Upper lobe of left lung (tissue), 6 donors: ENCODE measurements at regions not wholly inside any gene's neighbourhood (a gene's known extent, or its start where the extent isn't known, plus 50 kb on each side); places are given as distances from the start of the nearest gene placed in this dataset.

Experiments
- ATAC-seq, 2 donors: fragments of 200-7000 bp; cut with Tn5 transposase; one replicate each; pipeline ENCODE4 v1.9.1; 2022; ENCODE audit warnings: mild to moderate bottlenecking in 2 of 2, moderate library complexity in 2 of 2; ENCODE audit not compliant: low FRiP score in 2 of 2
- DNase-seq, 2 donors: peaks; one replicate each; pipeline ENCODE4 v3.0.0-alpha.2; 2019 to 2020
- H3K27ac ChIP-seq, 4 donors: fragments of 200-600 bp; sonication (generic); one replicate each; pipeline ENCODE4 v1.5.1; 2016 to 2019
- H3K27me3 ChIP-seq, 4 donors: fragments of 200-600 bp; sonication (generic); one replicate each; pipeline ENCODE4 v1.5.1; 2017 to 2019
- H3K36me3 ChIP-seq, 4 donors: fragments of 200-600 bp; sonication (generic); one replicate each; pipeline ENCODE4 v1.5.1; 2016 to 2019
- H3K4me1 ChIP-seq, 4 donors: fragments of 200-600 bp; sonication (generic); one replicate each; pipeline ENCODE4 v1.5.1; 2018 to 2019
- H3K4me3 ChIP-seq, 4 donors: fragments of 200-600 bp; sonication (generic); one replicate each; pipeline ENCODE4 v1.5.1; 2017 to 2019; ENCODE audit warnings: mild to moderate bottlenecking in 2 of 4, moderate library complexity in 1 of 4
- H3K9me3 ChIP-seq, 4 donors: fragments of 200-600 bp; sonication (generic); one replicate each; pipeline ENCODE4 v1.5.1; 2018 to 2019
- CTCF ChIP-seq, 6 experiments: fragments of 450-650 bp in 4 of 6; fragments of 200-600 bp in 2 of 6; sonication (generic) in 2 of 6; IDR thresholded peaks; one replicate each; pipeline ENCODE4 v1.5.1; 2016 to 2019; ENCODE audit warnings: antibody characterized with exemption in 6 of 6
- EP300 ChIP-seq, 4 donors: sonication (generic); formaldehyde crosslinking; IDR thresholded peaks; one replicate each; pipeline ENCODE4 v1.5.1; 2017; ENCODE audit warnings: antibody characterized with exemption in 4 of 4, control low read depth in 2 of 4
- POLR2A ChIP-seq, 4 donors: fragments of 450-650 bp; IDR thresholded peaks; one replicate each; pipeline ENCODE4 v1.5.1; 2016 to 2017; ENCODE audit warnings: antibody characterized with exemption in 4 of 4, mild to moderate bottlenecking in 2 of 4
- POLR2AphosphoS5 ChIP-seq, 2 donors: sonication (generic); formaldehyde crosslinking; IDR thresholded peaks; one replicate each; pipeline ENCODE4 v1.5.1; 2017; ENCODE audit warnings: antibody characterized with exemption in 2 of 2
- WGBS, 2 donors: methylation state at CpG; one replicate each; pipeline ENCODE4 v1.1.5; 2017 to 2018; 5-methylcytosine and 5-hydroxymethylcytosine counted together
- donor health status: DM: no; HTN: no; CAD: no; lungs with moderate emphysema.
- donor health status: DM: no; HTN: yes; CAD: no; lungs with severe emphysema.

DNA sequence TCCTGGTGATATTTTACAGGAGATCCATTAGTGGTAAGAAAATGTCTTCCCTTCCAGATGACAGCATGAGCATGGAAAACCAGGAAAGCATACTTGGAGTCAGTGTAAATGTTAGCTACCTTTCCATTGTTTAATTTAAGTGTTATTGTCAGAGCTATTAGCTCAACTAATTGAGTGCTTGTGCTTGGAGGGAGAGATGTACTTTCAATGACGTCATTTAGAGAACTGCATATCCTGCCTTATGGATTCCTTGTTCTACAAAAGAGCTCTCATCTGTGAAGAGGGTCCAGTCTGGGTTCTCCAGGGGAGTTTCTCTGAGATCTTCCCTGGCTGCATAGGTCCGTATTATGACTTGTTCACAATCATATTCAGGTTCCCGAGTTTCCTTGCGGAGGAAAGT, 687.2 kb downstream of the TBL1XR1 start:
- peaks cover 14 to 42% (median 30%) of the 10 kb centered on the region in 4 donors for H3K9me3 ChIP-seq
- ATAC-seq (no peak), DNase-seq (no peak)

GRCh38 chr3:176505878-176506621, 691.2 kb downstream of the TBL1XR1 start:
- H3K36me3 ChIP-seq, result no peaks in the 10 kb centered on the region
- H3K9me3 ChIP-seq, result peaks cover 0 to 7% (median 0%) of the 10 kb centered on the region in 4 donors
- ATAC-seq, result no peak
- no peak for TF ChIP-seq EP300 (IDR thresholded peaks at IDR 0.05)
- H3K4me3 ChIP-seq, result no peak overlapping the region
- no peaks in the 10 kb centered on the region for H3K4me1 ChIP-seq
- WGBS, 2 donors, result 66 to 74% methylated on average over 8 to 9 of the region's 9 CpGs
- H3K27me3 ChIP-seq, result no peaks in the 10 kb centered on the region
- H3K27ac ChIP-seq, result no peak overlapping the region
- DNase-seq, result no peak

More for the DNA sequence above, 687.2 kb downstream of the TBL1XR1 start:
- H3K4me1 ChIP-seq, result no peaks in the 10 kb centered on the region
- 82 to 91% methylated on average over 4 of the region's 4 CpGs for WGBS, 2 donors
- no peak overlapping the region for H3K27ac ChIP-seq
- H3K36me3 ChIP-seq, result no peaks in the 10 kb centered on the region
- TF ChIP-seq POLR2A (IDR thresholded peaks at IDR 0.05), result no peak
- no peak for TF ChIP-seq CTCF (IDR thresholded peaks at IDR 0.05)
- no peak for TF ChIP-seq POLR2AphosphoS5 (IDR thresholded peaks at IDR 0.05)
- no peak for TF ChIP-seq EP300 (IDR thresholded peaks at IDR 0.05)
- H3K27me3 ChIP-seq, result no peaks in the 10 kb centered on the region
- no peak overlapping the region for H3K4me3 ChIP-seq

DNA sequence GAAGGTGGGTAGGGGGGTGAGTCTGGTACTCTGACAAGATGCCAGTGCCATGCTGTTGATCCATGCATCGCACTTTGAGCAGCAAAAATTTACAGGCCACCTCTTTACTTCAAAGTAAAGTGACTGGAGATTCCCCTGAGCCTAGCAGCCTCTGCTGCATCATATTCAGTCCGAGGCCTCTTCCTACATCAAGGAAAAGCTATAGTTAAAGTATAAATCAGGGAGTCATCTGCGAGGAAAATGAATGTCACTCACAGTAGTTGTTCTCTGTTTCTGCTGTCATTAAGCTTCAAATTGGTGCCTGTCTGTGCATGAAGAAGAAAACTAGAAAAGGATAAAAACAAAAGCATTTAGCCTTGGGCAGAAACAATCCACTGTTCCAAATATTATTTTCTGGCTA, 706.2 kb downstream of the TBL1XR1 start:
- Histone ChIP-seq H3K4me1 (no peaks in the 10 kb centered on the region), H3K27me3 (no peaks in the 10 kb centered on the region), H3K27ac (no peak overlapping the region), H3K4me3 (no peak overlapping the region), H3K9me3 (no peaks in the 10 kb centered on the region), H3K36me3 (no peaks in the 10 kb centered on the region)
- DNase-seq (no peak), ATAC-seq (no peak)
- WGBS, 2 donors, result 78 to 82% methylated on average over 3 of the region's 3 CpGs
- TF ChIP-seq CTCF (IDR thresholded peaks at IDR 0.05) (no peak), EP300 (IDR thresholded peaks at IDR 0.05) (no peak), POLR2AphosphoS5 (IDR thresholded peaks at IDR 0.05) (no peak), POLR2A (IDR thresholded peaks at IDR 0.05) (no peak)

DNA sequence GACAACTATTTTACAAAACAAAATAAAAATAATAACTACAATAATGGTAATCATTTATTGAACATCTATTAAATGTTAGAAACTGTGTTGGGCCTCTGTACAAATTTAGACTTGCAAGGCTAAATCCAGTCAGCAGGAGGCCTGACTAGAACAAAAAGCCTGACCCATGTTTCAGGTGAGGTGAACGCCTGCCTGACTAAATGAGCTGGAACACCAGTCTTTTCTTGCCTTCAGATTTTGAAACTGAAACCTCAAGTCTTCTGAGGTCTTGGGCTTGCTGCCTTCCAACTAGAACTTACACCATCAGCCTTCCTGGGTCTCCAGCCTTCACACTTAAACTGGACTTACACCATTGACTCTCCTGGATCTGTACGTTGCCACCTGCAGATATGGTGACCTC, 706.9 kb downstream of the TBL1XR1 start:
- Histone ChIP-seq H3K36me3 (no peaks in the 10 kb centered on the region), H3K27me3 (no peaks in the 10 kb centered on the region), H3K4me1 (no peaks in the 10 kb centered on the region), H3K27ac (no peak overlapping the region), H3K4me3 (no peak overlapping the region), H3K9me3 (no peaks in the 10 kb centered on the region)
- ATAC-seq (no peak), DNase-seq (no peak)
- 81 to 90% methylated on average over 2 of the region's 2 CpGs for WGBS, 2 donors
- TF ChIP-seq EP300 (IDR thresholded peaks at IDR 0.05) (no peak), POLR2A (IDR thresholded peaks at IDR 0.05) (no peak), CTCF (IDR thresholded peaks at IDR 0.05) (no peak), POLR2AphosphoS5 (IDR thresholded peaks at IDR 0.05) (no peak)

DNA sequence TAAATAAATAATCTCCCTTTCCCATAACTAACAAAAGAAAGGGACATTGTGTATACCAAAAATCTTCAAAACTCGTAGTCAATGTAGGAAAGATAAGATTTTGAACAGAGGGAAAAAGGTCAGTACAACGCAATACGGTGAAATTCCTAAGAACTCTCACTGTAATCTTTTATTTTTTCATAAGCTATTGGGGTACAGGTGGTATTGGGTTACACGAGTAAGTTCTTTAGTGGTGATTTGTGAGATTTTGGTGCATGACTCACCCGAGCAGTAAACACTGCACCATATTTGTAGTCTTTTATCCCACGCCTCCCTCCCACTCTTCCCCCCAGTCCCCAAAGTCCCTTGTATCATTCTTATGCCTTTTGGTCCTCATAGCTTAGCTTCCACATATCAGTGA, 718.0 kb downstream of the TBL1XR1 start:
- WGBS, 2 donors, result 76 to 86% methylated on average over 6 of the region's 6 CpGs
- no peak overlapping the region for H3K27ac ChIP-seq
- H3K9me3 ChIP-seq, result no peaks in the 10 kb centered on the region
- TF ChIP-seq POLR2A (IDR thresholded peaks at IDR 0.05), result no peak
- TF ChIP-seq EP300 (IDR thresholded peaks at IDR 0.05), result no peak
- no peak for TF ChIP-seq CTCF (IDR thresholded peaks at IDR 0.05)
- no peak for TF ChIP-seq POLR2AphosphoS5 (IDR thresholded peaks at IDR 0.05)
- DNase-seq (no peak), ATAC-seq (no peak)
- H3K4me3 ChIP-seq, result no peak overlapping the region
- H3K36me3 ChIP-seq, result no peaks in the 10 kb centered on the region
- H3K27me3 ChIP-seq, result no peaks in the 10 kb centered on the region
- H3K4me1 ChIP-seq, result no peaks in the 10 kb centered on the region
